ENCODE measurements at regions not wholly inside any gene's neighbourhood (a gene's known extent, or its start where the extent isn't known, plus 50 kb on each side); places are given as distances from the start of the nearest gene placed in this dataset.
"Not testable (repeated sequence)": the region's sequence is repeated elsewhere in the genome, so short reads cannot be mapped to it uniquely, and the experiment has no call there.

DNA sequence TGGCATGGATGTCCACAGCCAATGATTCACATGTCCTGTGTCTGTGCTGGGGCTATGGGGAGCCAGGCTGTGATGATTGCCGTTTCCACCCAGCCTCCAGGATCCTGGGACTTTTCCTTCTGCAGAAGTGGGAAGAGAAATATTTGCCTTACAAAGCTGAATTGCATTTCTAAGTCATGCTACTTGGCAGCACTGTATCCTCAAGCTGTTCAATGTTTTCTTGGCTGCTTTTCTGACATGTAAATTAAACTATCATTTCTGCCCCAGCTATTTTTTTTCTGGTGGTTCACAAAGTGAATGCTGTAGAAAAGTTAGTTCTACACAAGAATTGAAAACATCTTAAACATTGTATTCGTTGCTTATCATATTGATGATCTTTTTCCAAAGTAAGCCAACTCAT is 51.9 kb upstream of the TCERG1L start:
- no peak for DNase-seq (ENCODE audit: low spot score)
- TF ChIP-seq, protein P1, sequence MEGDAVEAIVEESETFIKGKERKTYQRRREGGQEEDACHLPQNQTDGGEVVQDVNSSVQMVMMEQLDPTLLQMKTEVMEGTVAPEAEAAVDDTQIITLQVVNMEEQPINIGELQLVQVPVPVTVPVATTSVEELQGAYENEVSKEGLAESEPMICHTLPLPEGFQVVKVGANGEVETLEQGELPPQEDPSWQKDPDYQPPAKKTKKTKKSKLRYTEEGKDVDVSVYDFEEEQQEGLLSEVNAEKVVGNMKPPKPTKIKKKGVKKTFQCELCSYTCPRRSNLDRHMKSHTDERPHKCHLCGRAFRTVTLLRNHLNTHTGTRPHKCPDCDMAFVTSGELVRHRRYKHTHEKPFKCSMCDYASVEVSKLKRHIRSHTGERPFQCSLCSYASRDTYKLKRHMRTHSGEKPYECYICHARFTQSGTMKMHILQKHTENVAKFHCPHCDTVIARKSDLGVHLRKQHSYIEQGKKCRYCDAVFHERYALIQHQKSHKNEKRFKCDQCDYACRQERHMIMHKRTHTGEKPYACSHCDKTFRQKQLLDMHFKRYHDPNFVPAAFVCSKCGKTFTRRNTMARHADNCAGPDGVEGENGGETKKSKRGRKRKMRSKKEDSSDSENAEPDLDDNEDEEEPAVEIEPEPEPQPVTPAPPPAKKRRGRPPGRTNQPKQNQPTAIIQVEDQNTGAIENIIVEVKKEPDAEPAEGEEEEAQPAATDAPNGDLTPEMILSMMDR (IDR thresholded peaks at IDR 0.05; ENCODE audit: poor library complexity, severe bottlenecking) = no peak
- H3K27ac ChIP-seq (ENCODE audit: poor library complexity, severe bottlenecking) = no peak overlapping the region
- no peaks in the 10 kb centered on the region for H3K9me3 ChIP-seq (ENCODE audit: severe bottlenecking)
- no peaks in the 10 kb centered on the region for H3K4me1 ChIP-seq (ENCODE audit: insufficient read depth, poor library complexity, severe bottlenecking)
- ATAC-seq (ENCODE audit: low read depth) = no peak
- no peaks in the 10 kb centered on the region for H3K36me3 ChIP-seq (ENCODE audit: low read depth)
- H3K4me3 ChIP-seq (ENCODE audit: severe bottlenecking) = no peak overlapping the region
- no peaks in the 10 kb centered on the region for H3K27me3 ChIP-seq (ENCODE audit: insufficient read depth, poor library complexity, severe bottlenecking)

DNA sequence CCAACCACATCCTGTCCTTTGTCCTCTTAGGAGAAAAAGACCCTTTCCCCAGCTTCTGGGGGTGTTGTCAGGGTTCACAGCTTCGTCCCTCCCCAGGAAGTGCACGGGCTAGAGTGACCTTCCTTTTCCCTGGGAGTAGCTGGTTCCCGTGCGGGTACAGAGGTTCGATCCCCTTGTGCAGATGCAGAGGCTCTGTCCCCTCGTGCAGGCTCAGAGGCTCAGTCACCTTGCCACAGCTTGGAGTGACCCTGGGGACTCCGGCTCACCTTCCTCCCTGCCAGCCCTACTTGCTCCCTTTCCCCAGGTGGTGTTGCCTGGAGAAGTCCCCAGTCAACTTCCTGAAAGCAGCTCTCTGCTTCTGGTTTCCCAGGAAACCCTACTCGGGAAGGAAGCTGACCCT is 60.0 kb upstream of the TCERG1L start:
- Histone ChIP-seq H3K27me3 (ENCODE audit: insufficient read depth, poor library complexity, severe bottlenecking) (no peaks in the 10 kb centered on the region), H3K27ac (ENCODE audit: poor library complexity, severe bottlenecking) (no peak overlapping the region), H3K9me3 (ENCODE audit: severe bottlenecking) (no peaks in the 10 kb centered on the region), H3K4me3 (ENCODE audit: severe bottlenecking) (no peak overlapping the region), H3K4me1 (ENCODE audit: insufficient read depth, poor library complexity, severe bottlenecking) (no peaks in the 10 kb centered on the region), H3K36me3 (ENCODE audit: low read depth) (no peaks in the 10 kb centered on the region)
- ATAC-seq (ENCODE audit: low read depth) (no peak), DNase-seq (ENCODE audit: low spot score) (no peak)
- TF ChIP-seq, protein P1 (IDR thresholded peaks at IDR 0.05; ENCODE audit: poor library complexity, severe bottlenecking) = no peak

DNA sequence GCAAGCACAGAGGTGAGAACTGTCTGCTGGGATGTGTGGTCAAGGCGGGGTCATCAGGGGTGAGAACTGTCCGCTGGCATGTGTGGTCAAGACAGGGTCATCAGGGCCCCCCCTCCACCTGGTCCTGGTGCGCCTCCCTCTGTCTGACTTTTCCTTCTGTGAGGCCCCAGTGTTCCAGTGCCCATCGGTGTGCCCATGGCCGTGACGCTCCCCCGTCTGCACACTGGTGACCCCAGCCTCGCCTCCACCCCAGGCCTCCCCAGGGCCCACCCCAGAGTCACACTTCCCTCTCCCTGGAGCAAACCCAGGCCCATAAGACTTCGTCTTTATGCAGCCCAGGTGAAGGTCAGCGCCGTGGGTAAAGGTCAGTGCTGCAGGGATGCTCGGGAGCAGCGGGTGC is 70.1 kb upstream of the TCERG1L start:
- ATAC-seq (ENCODE audit: low read depth) = no peak
- DNase-seq (ENCODE audit: low spot score) = no peak
- Histone ChIP-seq H3K9me3 (ENCODE audit: severe bottlenecking) (no peaks in the 10 kb centered on the region), H3K4me3 (ENCODE audit: severe bottlenecking) (no peak overlapping the region), H3K4me1 (ENCODE audit: insufficient read depth, poor library complexity, severe bottlenecking) (no peaks in the 10 kb centered on the region), H3K27ac (ENCODE audit: poor library complexity, severe bottlenecking) (no peak overlapping the region), H3K27me3 (ENCODE audit: insufficient read depth, poor library complexity, severe bottlenecking) (no peaks in the 10 kb centered on the region), H3K36me3 (ENCODE audit: low read depth) (no peaks in the 10 kb centered on the region)
- TF ChIP-seq, protein P1 (IDR thresholded peaks at IDR 0.05; ENCODE audit: poor library complexity, severe bottlenecking) = no peak

DNA sequence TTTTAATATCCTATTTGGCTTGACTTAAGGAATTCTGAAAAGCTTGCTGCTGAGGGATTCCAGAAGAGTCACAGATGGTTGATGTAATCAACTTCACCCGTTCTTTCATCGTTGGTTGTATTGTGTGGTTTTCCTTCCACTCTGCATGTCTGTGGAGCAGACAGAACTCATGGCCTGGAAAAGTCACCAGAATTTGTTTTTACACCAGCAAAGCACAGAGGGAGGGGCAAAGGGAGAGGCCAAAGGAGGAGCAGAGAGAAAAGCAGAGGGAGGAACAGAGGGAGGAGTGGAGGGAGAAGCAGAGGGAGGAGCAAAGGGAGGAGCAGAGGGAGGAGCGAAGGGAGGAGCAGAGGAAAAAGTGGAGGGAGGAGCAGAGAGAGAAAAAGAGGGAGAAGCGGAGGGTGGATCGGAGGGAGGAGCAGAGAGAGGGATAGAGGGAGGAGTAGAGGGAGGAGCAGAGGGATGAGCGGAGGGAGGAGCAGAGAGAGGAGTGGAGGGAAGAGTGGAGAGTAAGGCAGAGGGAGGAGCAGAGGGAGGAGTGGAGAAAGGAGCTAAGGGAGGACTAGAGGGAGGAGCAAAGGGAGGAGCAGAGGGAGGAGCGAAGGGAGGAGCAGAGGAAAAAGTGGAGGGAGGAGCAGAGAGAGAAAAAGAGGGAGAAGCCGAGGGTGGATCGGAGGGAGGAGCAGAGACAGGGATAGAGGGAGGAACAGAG is 73.8 kb upstream of the TCERG1L start:
- not testable (repeated sequence) for H3K36me3 ChIP-seq (ENCODE audit: low read depth); H3K27ac ChIP-seq (ENCODE audit: poor library complexity, severe bottlenecking); DNase-seq (ENCODE audit: low spot score); H3K9me3 ChIP-seq (ENCODE audit: severe bottlenecking); H3K4me1 ChIP-seq (ENCODE audit: insufficient read depth, poor library complexity, severe bottlenecking); H3K4me3 ChIP-seq (ENCODE audit: severe bottlenecking); ATAC-seq (ENCODE audit: low read depth); H3K27me3 ChIP-seq (ENCODE audit: insufficient read depth, poor library complexity, severe bottlenecking)

DNA sequence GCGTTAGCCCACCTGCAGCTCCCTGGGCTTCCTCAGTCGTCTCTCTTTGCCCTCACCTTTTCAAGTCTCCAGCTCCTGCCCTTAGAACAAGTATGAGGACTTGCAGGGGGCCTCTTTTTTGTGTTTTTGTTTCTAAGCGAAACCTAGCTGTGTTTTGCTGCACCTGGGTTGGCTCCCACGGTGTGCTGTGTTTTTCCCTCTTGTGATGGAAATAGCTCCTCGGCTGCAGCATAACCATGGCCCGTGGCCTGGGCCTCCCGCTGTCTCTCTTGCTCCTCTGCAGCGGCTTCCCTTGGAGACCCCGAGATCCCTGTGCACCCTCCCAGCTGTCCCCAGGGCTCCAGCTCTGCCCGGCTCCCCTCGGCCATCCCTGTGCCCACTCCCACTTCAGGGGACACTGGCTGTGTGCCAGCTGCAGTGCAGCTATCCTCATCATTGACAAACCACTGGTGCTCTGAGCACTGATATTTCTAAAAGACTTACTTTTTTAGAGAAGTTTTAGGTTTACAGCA is 75.6 kb upstream of the TCERG1L start:
- ATAC-seq (ENCODE audit: low read depth) (no peak), DNase-seq (ENCODE audit: low spot score) (no peak)
- no peaks in the 10 kb centered on the region for H3K4me1 ChIP-seq (ENCODE audit: insufficient read depth, poor library complexity, severe bottlenecking)
- H3K9me3 ChIP-seq (ENCODE audit: severe bottlenecking) = no peaks in the 10 kb centered on the region
- TF ChIP-seq, protein P1 (IDR thresholded peaks at IDR 0.05; ENCODE audit: poor library complexity, severe bottlenecking) = no peak
- no peaks in the 10 kb centered on the region for H3K36me3 ChIP-seq (ENCODE audit: low read depth)
- H3K27me3 ChIP-seq (ENCODE audit: insufficient read depth, poor library complexity, severe bottlenecking) = no peaks in the 10 kb centered on the region
- H3K4me3 ChIP-seq (ENCODE audit: severe bottlenecking) = no peak overlapping the region
- H3K27ac ChIP-seq (ENCODE audit: poor library complexity, severe bottlenecking) = no peak overlapping the region
